ENCODE measurements at regions not wholly inside any gene's neighbourhood (a gene's known extent, or its start where the extent isn't known, plus 50 kb on each side); places are given as distances from the start of the nearest gene placed in this dataset.

- TF ChIP-seq POLR2AphosphoS5 (IDR thresholded peaks at IDR 0.05; ENCODE audit: low read depth, low read length) (no peak), REST (IDR thresholded peaks at IDR 0.05; ENCODE audit: insufficient read depth in 1 of 2, low read depth in 2 of 2, low read length in 2 of 2) (no peak), TAF1 (IDR thresholded peaks at IDR 0.05; ENCODE audit: borderline replicate concordance, insufficient read depth, low read length) (no peak), SIN3A (IDR thresholded peaks at IDR 0.05; ENCODE audit: borderline replicate concordance, insufficient read depth, low read length) (no peak)
These were observed 389.2 kb upstream of the KCNMB2 start for GRCh38 chr3:178147001-178147400.
